GM21526 (cell line): ENCODE measurements at regions not wholly inside any gene's neighbourhood (a gene's known extent, or its start where the extent isn't known, plus 50 kb on each side); places are given as distances from the start of the nearest gene placed in this dataset.
A peak's percentile ranks its signal among the peaks of the same experiment; 100 is the strongest.

Source experiments
- ATAC-seq: cut with Tn5 transposase; IDR thresholded peaks from one replicate; pipeline ENCODE4 v1.9.1; 2021; ENCODE audit warnings: moderate library complexity; ENCODE audit not compliant: unreplicated experiment, low FRiP score

DNA sequence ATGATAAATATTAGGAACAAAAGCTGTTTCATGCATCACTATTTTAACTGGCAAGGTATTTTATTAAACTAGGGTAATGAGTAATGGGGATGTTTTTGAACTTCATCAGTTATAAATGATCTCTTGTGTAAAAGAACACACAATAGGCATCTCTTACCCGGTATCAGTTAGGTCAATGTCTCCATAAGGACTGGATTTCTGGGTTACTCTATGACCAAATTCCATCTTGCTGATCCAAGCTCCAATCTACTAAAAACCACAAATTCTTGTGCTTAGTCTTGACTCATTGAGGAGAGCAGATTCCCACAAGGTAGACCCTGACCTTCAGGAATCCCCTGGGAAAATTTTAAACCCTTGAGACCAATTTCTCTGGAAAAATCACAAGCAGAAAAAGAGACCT lies 1167.7 kb downstream of the XPNPEP1 start:
- ATAC-seq, result no peak

DNA sequence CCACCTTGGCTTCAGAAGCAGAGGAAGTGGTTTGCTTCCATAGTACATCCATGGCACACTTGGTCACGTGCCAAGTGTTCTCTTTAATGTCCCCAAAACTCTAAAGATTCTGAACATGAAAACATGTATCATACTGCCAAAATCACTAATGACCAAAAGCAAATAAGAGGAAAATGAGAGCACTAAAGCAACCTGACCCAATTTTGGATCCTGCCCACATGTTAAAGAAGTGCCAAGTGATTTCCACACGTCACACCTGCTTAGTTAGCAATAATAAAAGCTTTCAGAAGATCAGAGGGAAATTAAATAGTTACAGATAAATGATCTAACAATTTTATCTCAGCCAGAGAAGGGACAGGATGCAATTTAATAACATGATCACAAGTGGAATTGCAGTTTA lies 1170.0 kb downstream of the XPNPEP1 start:
- ATAC-seq, result no peak

DNA sequence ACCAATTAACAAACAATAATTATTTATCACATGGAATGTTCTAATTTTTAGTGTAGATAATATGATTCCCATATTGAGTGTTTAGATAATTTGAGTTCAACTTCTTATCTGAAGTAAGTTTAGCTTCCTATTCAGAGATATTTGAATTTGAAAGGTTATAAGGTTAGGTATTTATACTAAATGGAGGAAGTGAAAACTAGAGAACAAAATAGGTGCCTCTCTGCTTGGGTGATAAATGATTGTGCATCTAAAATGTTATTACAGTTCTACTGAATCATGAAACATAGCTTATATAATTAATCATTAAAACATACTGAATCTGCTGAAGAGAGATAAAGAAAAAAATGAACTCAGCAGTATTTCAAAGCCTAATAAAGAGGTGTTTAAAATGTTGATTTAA lies 1174.3 kb downstream of the XPNPEP1 start:
- ATAC-seq, result peak; percentile 74

GRCh38 chr10:108736111-108736510 lies 1187.2 kb downstream of the XPNPEP1 start:
- ATAC-seq, result no peak

GRCh38 chr10:108735380-108735779 lies 1187.9 kb downstream of the XPNPEP1 start:
- ATAC-seq, result no peak

- ATAC-seq, result no peak
These were observed 1201.4 kb downstream of the XPNPEP1 start for GRCh38 chr10:108721874-108722273.

- no peak for ATAC-seq
These were observed 1207.0 kb downstream of the XPNPEP1 start for GRCh38 chr10:108716352-108716751.

GRCh38 chr10:108709927-108710722 lies 1213.2 kb downstream of the XPNPEP1 start:
- no peak for ATAC-seq

DNA sequence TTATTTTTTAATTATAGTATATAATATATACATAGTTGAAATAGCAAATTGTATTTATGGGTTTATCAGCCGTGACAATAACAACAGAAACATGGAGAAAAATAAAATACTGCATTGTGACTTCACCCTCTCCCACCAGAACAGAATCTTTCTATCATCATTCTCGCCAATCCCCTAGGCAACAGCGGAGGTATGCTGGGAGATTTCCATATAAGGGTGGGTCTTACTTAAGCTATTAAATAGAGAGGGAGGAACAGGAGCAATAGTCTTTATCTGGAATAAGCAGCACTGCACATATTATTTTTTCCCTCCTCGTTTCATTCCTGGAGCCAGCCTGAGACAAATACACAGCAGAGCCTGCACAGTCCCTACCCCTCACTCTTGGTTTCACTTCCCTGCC lies 1214.9 kb downstream of the XPNPEP1 start:
- ATAC-seq, result no peak

DNA sequence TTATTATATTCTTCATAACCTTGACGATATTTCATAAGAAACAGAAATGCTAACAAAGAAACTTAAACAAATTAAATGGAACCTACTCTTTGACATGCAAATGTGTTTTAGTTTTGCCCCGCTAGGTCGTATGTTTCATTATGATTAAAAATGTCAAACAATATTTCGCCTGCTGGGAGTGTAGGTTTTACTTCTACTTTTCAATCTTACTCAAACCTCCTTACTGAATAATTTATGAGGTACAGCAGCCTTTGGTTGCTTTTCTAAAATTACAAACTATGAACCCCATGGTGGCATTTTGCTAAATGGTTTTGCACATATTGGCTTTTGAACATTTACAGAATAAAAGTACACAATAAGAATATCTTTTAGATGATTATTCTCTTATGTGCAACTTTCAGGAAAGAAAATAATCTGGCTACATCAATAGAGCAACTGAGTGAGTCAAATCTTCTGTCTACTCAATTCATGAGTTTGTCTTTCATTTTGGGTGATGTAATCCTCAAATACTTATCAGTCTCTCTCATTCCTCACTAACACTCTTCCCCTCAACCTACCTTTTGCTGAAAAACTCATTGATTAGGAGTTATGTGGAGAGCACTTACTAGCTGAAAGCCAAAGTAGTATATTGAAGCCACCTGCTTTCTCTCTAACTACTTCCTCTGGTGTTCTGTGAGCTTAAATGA lies 1226.4 kb downstream of the XPNPEP1 start:
- ATAC-seq, result peak; percentile 94

DNA sequence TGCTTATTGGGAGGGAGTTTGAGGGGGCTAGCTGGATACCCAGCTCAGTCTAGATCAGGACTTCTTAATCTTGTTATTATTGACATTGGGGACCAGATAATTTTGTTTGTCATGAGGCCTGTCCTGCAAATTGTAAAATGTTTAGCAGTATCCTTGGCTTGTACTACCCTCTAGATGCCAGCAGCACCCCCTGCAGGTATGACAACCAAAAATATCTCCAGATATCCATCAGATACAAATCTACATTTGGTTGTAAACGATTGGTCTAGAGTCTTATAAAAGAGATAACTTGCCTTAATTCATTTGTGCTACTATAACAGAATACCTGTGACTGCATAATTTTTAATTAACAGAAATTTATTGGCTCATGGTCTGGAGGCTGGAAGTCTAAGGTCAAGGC lies 1232.2 kb downstream of the XPNPEP1 start:
- no peak for ATAC-seq

GRCh38 chr10:108690530-108690929 lies 1232.8 kb downstream of the XPNPEP1 start:
- ATAC-seq, result no peak

- no peak for ATAC-seq
These were observed 1233.4 kb downstream of the XPNPEP1 start for GRCh38 chr10:108689891-108690290.

- ATAC-seq, result no peak
These were observed 1235.0 kb downstream of the XPNPEP1 start for GRCh38 chr10:108688314-108688713.

DNA sequence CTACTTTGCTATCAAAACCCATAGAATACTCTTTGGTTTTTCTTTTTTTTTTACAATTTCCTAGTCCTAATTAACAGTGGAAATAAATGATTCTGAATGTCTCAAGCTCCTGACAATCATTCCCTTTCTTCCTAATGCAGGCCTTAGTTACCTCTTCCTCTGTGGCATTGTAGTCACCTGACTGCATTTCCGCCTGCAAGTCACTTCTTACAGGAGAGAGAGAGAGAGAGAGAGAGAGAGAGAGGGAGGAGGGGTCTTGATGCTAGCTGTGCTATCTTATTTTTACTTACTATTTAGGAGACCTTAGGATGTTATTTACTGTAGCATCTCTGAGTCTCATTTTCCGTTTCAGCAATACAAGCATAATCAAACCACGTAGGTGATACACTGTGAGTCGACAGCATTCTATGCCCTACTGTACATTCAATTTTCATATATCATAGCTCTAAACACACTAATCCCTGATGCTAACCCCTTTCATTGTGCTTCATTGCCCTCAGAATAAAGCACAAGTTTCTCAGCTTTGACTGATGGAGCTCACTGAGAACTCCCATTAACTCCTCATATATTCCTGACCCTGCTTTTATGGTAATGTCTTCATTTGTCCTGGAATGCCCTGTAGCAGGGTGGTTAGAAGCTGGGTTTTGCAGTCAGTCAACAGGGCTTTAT lies 1237.3 kb downstream of the XPNPEP1 start:
- no peak for ATAC-seq

DNA sequence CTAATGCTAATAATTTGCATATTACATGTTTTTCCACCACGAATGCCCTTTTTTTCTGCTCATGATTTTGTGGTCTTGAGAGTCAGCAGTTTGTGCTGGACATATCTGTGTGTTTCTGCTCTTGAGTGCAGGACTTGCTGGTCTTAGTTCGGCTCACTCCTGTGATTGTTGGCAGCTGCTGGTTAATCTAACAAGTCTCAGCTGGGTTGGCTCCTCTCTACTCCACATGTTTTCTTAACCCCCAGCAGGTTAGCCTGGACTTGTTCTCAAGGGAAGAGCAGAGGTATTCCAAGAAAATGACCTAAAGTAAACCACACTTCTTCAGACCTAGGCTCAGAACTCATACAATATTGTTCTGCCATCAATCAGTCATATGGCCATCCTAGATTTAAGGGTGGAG lies 1238.9 kb downstream of the XPNPEP1 start:
- ATAC-seq, result no peak

- ATAC-seq, result no peak
These were observed 1249.6 kb downstream of the XPNPEP1 start for GRCh38 chr10:108673741-108674140.

GRCh38 chr10:108663587-108663986 lies 1259.7 kb downstream of the XPNPEP1 start:
- ATAC-seq, result no peak

- no peak for ATAC-seq
These were observed 1260.3 kb downstream of the XPNPEP1 start for GRCh38 chr10:108662975-108663374.

DNA sequence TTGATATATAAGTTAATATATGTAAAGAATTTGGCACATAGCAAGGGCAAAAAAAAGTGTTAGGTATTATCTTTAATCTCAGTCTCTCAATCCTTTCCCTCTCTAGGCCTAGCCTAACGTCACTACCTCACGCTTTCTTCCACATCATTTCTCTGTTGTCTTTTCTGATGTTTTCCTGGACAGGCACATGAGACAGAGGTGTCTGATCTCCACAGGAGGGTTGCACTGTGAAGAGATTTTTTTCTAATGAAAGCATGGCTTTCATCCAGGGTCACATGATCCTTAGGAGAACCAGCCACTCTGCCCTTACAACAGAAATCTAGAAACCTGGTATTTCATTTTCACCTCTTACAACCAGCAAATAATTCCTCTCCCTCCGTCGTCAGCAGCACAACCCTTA lies 1268.3 kb downstream of the XPNPEP1 start:
- no peak for ATAC-seq

- ATAC-seq, result no peak
These were observed 1269.8 kb downstream of the XPNPEP1 start for GRCh38 chr10:108653531-108653930.

DNA sequence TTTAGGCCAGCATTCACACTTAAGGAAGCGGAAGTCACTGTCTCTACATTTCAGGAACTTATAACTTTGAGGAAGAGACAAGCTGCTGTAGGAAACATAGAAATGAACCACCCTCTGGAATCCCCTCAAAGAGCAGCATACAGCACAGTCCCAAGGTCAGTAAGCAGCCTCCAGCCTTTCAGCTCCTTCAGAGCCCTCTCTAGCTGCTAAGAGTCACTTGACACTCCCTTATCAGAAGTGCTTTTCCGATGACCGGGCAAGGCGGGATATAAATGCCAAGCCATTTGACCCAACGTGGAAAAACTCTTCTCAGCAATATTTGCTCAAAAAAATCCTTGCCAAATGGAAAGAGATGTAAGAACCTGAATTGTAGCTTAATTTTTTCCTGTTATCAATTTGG lies 1284.3 kb downstream of the XPNPEP1 start:
- ATAC-seq, result no peak
